Uterus (tissue), 2 donors: ENCODE measurements at regions not wholly inside any gene's neighbourhood (a gene's known extent, or its start where the extent isn't known, plus 50 kb on each side); places are given as distances from the start of the nearest gene placed in this dataset.

Source experiments
- CTCF ChIP-seq, 4 experiments: fragments of 200-600 bp in 2 of 4; fragments of 450-650 bp in 2 of 4; sonication (generic) in 2 of 4; IDR thresholded peaks; one replicate each; pipeline ENCODE4 v1.5.1; 2016 to 2019; ENCODE audit warnings: antibody characterized with exemption in 4 of 4, mild to moderate bottlenecking in 2 of 4, moderate library complexity in 1 of 4
- POLR2A ChIP-seq, 2 donors: fragments of 450-650 bp; IDR thresholded peaks; one replicate each; pipeline ENCODE4 v1.6.1; 2016; ENCODE audit warnings: antibody characterized with exemption in 2 of 2, mild to moderate bottlenecking in 1 of 2, moderate library complexity in 1 of 2

- TF ChIP-seq CTCF (IDR thresholded peaks at IDR 0.05) (no peak), POLR2A (IDR thresholded peaks at IDR 0.05) (no peak)
Measured at GRCh38 chr7:39819514-39819913, 130.5 kb upstream of the CDK13 start.
